GM12874 (cell line): ENCODE measurements at regions not wholly inside any gene's neighbourhood (a gene's known extent, or its start where the extent isn't known, plus 50 kb on each side); places are given as distances from the start of the nearest gene placed in this dataset.

ENCODE experiments used
- CTCF ChIP-seq: IDR thresholded peaks from 2 replicates; pipeline ENCODE4 v1.5.1; 2011; ENCODE audit warnings: low read depth, mild to moderate bottlenecking, control low read depth, low read length, moderate library complexity; ENCODE audit not compliant: insufficient read depth

DNA sequence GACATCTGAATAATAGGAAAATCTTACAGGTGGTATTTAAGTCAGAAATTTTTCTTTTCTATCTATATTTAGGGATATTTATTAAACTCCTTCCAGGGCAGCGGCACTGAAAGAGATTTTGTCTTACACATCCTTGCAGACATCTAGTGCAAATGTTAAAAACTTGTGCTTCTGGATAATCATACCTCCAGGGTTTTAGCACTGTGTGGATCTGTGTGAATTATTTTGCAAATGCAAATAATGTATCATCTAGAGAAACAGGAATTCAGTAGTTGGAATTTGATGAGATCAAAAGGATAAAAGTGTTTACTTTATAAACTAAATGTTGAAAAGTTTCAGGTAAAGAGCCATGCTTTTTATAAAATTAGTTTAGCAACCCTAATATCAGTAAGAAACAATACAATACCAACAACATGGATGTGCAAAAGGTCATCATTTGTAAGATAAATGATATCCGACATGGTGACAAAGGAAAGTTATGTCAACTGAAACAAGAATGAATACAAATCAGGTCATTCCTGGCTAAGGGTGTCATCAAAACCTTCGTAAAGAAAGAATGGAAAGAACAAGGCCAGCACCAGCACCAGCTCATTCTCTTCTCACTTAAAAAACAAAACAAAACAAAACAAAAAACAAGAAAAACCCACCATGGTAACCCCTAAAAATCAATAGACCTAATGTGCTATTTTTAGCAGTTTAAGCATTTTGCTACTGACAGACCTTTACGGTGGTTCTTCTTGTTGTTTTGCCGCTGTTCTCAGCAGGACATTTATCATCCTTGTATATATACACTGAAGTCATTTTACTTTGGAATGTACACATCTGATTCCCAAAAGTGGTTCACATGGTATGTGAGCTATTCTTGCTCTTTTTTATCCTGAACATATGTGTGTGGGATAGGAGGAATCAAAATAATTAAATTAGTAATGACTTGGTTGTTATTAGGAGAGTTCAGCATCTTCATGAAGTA is 219.7 kb upstream of the NDST3 start:
- TF ChIP-seq CTCF: no peak

DNA sequence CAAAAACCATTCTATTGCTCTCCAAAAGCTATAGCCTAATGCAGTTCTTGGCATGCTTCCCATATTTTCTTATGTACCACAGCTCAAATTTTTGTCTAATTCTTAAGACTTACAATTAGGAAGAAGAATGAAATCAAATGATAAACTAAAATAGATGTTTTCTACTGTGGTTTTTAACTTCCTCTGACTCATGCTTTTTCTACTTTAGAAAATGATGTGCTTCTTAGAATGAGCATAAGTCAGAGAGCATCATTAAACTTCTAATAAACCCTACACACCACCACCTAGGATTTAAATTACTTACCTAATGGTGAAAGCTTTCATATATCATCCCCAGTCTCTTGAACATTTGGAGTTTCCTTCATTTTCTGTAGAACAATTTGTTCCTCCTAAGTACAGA is 217.0 kb upstream of the NDST3 start:
- TF ChIP-seq CTCF: no peak

DNA sequence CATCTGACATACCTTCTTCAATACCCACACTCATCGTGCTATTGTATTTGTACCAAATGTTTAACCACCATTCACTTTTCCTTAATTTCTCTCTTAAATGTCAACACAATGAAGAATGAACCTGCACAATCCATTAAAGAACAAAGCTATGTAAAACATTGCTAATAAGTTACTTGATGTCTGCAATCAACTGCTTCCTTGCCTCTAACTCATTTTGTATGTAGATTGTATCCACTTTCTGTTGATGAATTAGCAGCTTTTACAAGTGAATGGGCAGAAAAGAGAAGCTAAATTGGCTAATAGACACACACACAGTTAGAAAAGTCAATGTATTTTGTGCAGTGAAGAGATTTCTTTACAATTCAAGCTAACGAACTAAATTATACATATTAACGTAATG is 212.5 kb upstream of the NDST3 start:
- TF ChIP-seq CTCF: no peak

GRCh38 chr4:117823388-117823787 is 210.9 kb upstream of the NDST3 start:
- TF ChIP-seq CTCF: no peak

GRCh38 chr4:117825600-117825999 is 208.7 kb upstream of the NDST3 start:
- no peak for TF ChIP-seq CTCF

DNA sequence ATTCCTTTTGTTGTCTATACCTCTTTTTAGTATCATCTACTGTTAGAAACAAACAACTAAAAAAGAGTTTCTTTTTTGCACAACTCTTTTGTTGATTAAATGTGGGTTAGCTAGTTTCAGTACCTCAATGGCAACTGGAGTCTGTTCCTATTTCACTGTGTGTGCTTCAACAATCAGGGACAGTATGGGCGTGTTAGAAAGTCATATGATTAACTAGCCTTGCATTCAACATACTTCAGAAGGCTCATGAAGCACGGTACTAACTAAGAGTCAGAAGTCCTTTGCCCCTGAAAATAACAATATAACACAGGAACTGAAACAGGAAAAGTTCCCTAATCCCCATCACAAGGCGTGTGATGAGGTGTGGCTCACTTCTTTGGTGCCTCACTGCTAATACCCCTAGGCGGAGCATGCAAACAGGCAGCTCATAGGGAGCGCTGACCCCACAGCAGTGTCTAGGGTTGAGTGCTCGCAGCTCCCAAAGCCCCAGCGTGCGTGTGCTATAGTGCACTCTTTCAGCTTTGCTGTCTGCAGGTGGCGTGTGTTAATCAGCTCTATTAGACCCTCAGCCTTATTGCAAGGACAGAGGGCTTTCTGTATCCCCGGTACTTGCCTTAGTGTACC is 203.1 kb upstream of the NDST3 start:
- no peak for TF ChIP-seq CTCF

- TF ChIP-seq CTCF: no peak
These were observed 198.7 kb upstream of the NDST3 start for GRCh38 chr4:117835566-117835965.
